ENCODE measurements at regions not wholly inside any gene's neighbourhood (a gene's known extent, or its start where the extent isn't known, plus 50 kb on each side); places are given as distances from the start of the nearest gene placed in this dataset.

- no peaks in the 10 kb centered on the region for H3K4me1 ChIP-seq
- ATAC-seq (no peak), DNase-seq (no peak)
- no peak overlapping the region for H3K27ac ChIP-seq
- TF ChIP-seq CTCF (IDR thresholded peaks at IDR 0.05) (no peak), POLR2A (IDR thresholded peaks at IDR 0.05) (no peak)
- H3K27me3 ChIP-seq: no peaks in the 10 kb centered on the region
- no peak overlapping the region for H3K4me3 ChIP-seq
- intact Hi-C loops (cut with DNase I): no loop called here
- WGBS (ENCODE audit: insufficient coverage, low coverage, low lambda C conversion rate, missing lambda C conversion rate): 87% methylated on average over 1 of the region's 1 CpG
- H3K36me3 ChIP-seq: no peaks in the 10 kb centered on the region
- H3K9me3 ChIP-seq: no peaks in the 10 kb centered on the region
Observed at GRCh38 chr20:55010761-55011160, 535.4 kb downstream of the DOK5 start.

- 47% methylated on average over 2 of the region's 2 CpGs for WGBS (ENCODE audit: insufficient coverage, low coverage, low lambda C conversion rate, missing lambda C conversion rate)
- H3K4me3 ChIP-seq: no peak overlapping the region
- no peak for TF ChIP-seq CTCF (IDR thresholded peaks at IDR 0.05)
- TF ChIP-seq POLR2A (IDR thresholded peaks at IDR 0.05): no peak
- no peaks in the 10 kb centered on the region for H3K9me3 ChIP-seq
- DNase-seq (no peak), ATAC-seq (no peak)
- no peaks in the 10 kb centered on the region for H3K36me3 ChIP-seq
- no peaks in the 10 kb centered on the region for H3K4me1 ChIP-seq
- no peaks in the 10 kb centered on the region for H3K27me3 ChIP-seq
- H3K27ac ChIP-seq: no peak overlapping the region
- intact Hi-C loops (cut with DNase I): no loop called here
Observed at GRCh38 chr20:55009066-55009465, 533.7 kb downstream of the DOK5 start.

- 44% methylated on average over 3 of the region's 3 CpGs for WGBS (ENCODE audit: insufficient coverage, low coverage, low lambda C conversion rate, missing lambda C conversion rate)
- Histone ChIP-seq H3K4me1 (no peaks in the 10 kb centered on the region), H3K9me3 (no peaks in the 10 kb centered on the region), H3K36me3 (no peaks in the 10 kb centered on the region), H3K4me3 (no peak overlapping the region), H3K27me3 (no peaks in the 10 kb centered on the region), H3K27ac (no peak overlapping the region)
- DNase-seq (no peak), ATAC-seq (no peak)
- TF ChIP-seq POLR2A (IDR thresholded peaks at IDR 0.05) (no peak), CTCF (IDR thresholded peaks at IDR 0.05) (no peak)
- intact Hi-C loops (cut with DNase I): no loop called here
Observed at GRCh38 chr20:55004044-55004443, 528.7 kb downstream of the DOK5 start.

- 46% methylated on average over 5 of the region's 5 CpGs for WGBS (ENCODE audit: insufficient coverage, low coverage, low lambda C conversion rate, missing lambda C conversion rate)
Observed at GRCh38 chr20:54995553-54995952, 520.2 kb downstream of the DOK5 start.

More at GRCh38 chr20:54995553-54995952, 520.2 kb downstream of the DOK5 start:
- Histone ChIP-seq H3K4me3 (no peak overlapping the region), H3K27me3 (peaks cover 0 to 8% of the 10 kb centered on the region in 2 donors), H3K4me1 (no peaks in the 10 kb centered on the region), H3K9me3 (no peaks in the 10 kb centered on the region), H3K27ac (no peak overlapping the region), H3K36me3 (no peaks in the 10 kb centered on the region)
- TF ChIP-seq POLR2A (IDR thresholded peaks at IDR 0.05): no peak
- TF ChIP-seq CTCF (IDR thresholded peaks at IDR 0.05): no peak
- DNase-seq (no peak), ATAC-seq (no peak)
- intact Hi-C loops (cut with DNase I): no loop called here
